ENCODE measurements at regions not wholly inside any gene's neighbourhood (a gene's known extent, or its start where the extent isn't known, plus 50 kb on each side); places are given as distances from the start of the nearest gene placed in this dataset.

GRCh38 chr6:156448579-156448978 lies 328.6 kb upstream of the ARID1B start:
- H3K9ac ChIP-seq = no peak overlapping the region
- TF ChIP-seq EZH2 (IDR thresholded peaks at IDR 0.05; ENCODE audit: insufficient read depth, poor library complexity, severe bottlenecking) = no peak
- TF ChIP-seq EZH2phosphoT487 (IDR thresholded peaks at IDR 0.05; ENCODE audit: insufficient read depth, low read depth) = no peak
- H3F3A ChIP-seq (ENCODE audit: insufficient read depth) = no peaks in the 10 kb centered on the region
- no peaks in the 10 kb centered on the region for H3K36me3 ChIP-seq (ENCODE audit: low read depth)
- no peaks in the 10 kb centered on the region for H3K4me1 ChIP-seq (ENCODE audit: insufficient read depth)
- no peak overlapping the region for H3K4me3 ChIP-seq
- in situ Hi-C loops (cut with MboI) = no loop called here
- no peaks in the 10 kb centered on the region for H3K79me2 ChIP-seq (ENCODE audit: insufficient read depth)
- H3K27ac ChIP-seq = no peak overlapping the region
- H3K9me3 ChIP-seq (ENCODE audit: low read depth) = no peaks in the 10 kb centered on the region
- no peaks in the 10 kb centered on the region for H4K20me1 ChIP-seq (ENCODE audit: insufficient read depth)
- no peaks in the 10 kb centered on the region for H3K9me2 ChIP-seq (ENCODE audit: insufficient read depth)
- H3K27me3 ChIP-seq (replicated peaks; ENCODE audit: insufficient read depth) = no peaks in the 10 kb centered on the region
- DNase-seq = no peak
- 29 to 36% methylated on average over 1 of the region's 1 CpG for WGBS, 2 experiments (ENCODE audit: low coverage in 1 of 2, low lambda C conversion rate in 2 of 2, missing lambda C conversion rate in 2 of 2)
- H2AFZ ChIP-seq = no peak overlapping the region
- H3K4me2 ChIP-seq (ENCODE audit: unreplicated experiment) = no peak overlapping the region

DNA sequence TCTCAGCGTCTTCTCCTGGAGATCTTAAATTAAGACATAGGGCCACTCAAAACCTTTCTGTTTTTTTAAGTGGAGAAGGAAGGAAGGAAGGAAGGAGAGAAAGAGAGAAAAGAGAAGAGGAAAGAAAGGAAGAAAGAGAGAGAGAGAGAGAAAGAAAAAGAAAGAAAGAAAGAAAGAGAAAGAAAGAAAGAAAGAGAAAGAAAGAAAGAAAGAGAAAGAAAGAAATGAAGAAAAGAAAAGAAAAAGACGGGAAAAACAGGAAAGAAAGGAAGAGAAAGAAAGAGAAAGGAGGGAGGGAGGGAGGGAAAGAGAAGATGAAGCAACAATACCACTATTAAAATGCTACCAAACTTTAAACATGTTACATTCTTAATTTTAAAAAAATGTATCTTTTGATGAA lies 336.5 kb upstream of the ARID1B start:
- Histone ChIP-seq H3K27me3 (replicated peaks; ENCODE audit: insufficient read depth) (no peaks in the 10 kb centered on the region), H3K27ac (no peak overlapping the region), H3K9ac (no peak overlapping the region), H3F3A (ENCODE audit: insufficient read depth) (no peaks in the 10 kb centered on the region), H3K9me2 (ENCODE audit: insufficient read depth) (no peaks in the 10 kb centered on the region), H3K4me2 (ENCODE audit: unreplicated experiment) (no peak overlapping the region), H2AFZ (no peak overlapping the region), H3K4me3 (no peak overlapping the region), H3K9me3 (ENCODE audit: low read depth) (no peaks in the 10 kb centered on the region), H4K20me1 (ENCODE audit: insufficient read depth) (no peaks in the 10 kb centered on the region), H3K36me3 (ENCODE audit: low read depth) (no peaks in the 10 kb centered on the region), H3K79me2 (ENCODE audit: insufficient read depth) (no peaks in the 10 kb centered on the region), H3K4me1 (ENCODE audit: insufficient read depth) (no peaks in the 10 kb centered on the region)
- in situ Hi-C loops (cut with MboI) = no loop called here
- DNase-seq = no peak
- TF ChIP-seq EZH2phosphoT487 (IDR thresholded peaks at IDR 0.05; ENCODE audit: insufficient read depth, low read depth) (no peak), EZH2 (IDR thresholded peaks at IDR 0.05; ENCODE audit: insufficient read depth, poor library complexity, severe bottlenecking) (no peak)
- WGBS, 2 experiments (ENCODE audit: low coverage in 1 of 2, low lambda C conversion rate in 2 of 2, missing lambda C conversion rate in 2 of 2) = 29 to 56% methylated on average over 2 of the region's 2 CpGs

DNA sequence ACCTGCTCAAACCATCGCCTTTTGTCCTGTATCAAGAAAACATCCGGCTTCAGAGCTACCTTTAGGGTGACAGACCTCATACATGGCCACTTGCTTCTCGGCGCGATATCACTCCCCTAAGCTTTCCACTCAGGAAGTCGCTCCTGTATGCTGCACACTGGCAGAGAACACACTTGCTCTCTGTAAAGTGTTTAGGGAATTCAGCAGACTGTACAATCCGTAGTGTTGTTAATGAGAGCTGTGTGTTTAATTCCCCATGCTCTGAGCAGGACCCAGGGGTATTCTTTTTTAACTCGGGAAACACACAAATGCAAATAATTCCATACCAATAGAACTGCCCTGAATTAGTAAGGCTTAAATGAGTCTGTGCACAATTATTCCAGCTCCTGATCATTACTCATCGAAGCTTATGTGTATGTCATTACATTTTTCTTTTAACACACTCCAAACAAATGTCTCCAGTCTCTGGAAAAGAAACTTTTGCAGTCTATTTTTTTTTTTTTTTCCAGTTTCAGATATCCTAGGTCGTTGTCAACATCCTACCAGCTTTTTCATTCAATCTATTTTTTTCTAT lies 338.7 kb upstream of the ARID1B start:
- no peak for DNase-seq
- Histone ChIP-seq H3K27ac (no peak overlapping the region), H3K79me2 (ENCODE audit: insufficient read depth) (no peaks in the 10 kb centered on the region), H3K27me3 (replicated peaks; ENCODE audit: insufficient read depth) (no peaks in the 10 kb centered on the region), H3K4me2 (ENCODE audit: unreplicated experiment) (no peak overlapping the region), H3K4me3 (no peak overlapping the region), H3K36me3 (ENCODE audit: low read depth) (no peaks in the 10 kb centered on the region), H3F3A (ENCODE audit: insufficient read depth) (no peaks in the 10 kb centered on the region), H3K9me3 (ENCODE audit: low read depth) (no peaks in the 10 kb centered on the region), H4K20me1 (ENCODE audit: insufficient read depth) (no peaks in the 10 kb centered on the region), H3K9me2 (ENCODE audit: insufficient read depth) (no peaks in the 10 kb centered on the region), H2AFZ (no peak overlapping the region), H3K9ac (no peak overlapping the region), H3K4me1 (ENCODE audit: insufficient read depth) (no peaks in the 10 kb centered on the region)
- no peak for TF ChIP-seq EZH2 (IDR thresholded peaks at IDR 0.05; ENCODE audit: insufficient read depth, poor library complexity, severe bottlenecking)
- TF ChIP-seq EZH2phosphoT487 (IDR thresholded peaks at IDR 0.05; ENCODE audit: insufficient read depth, low read depth) = no peak
- in situ Hi-C loops (cut with MboI) = no loop called here
- 19 to 23% methylated on average over 10 of the region's 10 CpGs for WGBS, 2 experiments (ENCODE audit: low coverage in 1 of 2, low lambda C conversion rate in 2 of 2, missing lambda C conversion rate in 2 of 2)

- Histone ChIP-seq H3K4me1 (ENCODE audit: insufficient read depth) (no peaks in the 10 kb centered on the region), H3K9me3 (ENCODE audit: low read depth) (no peaks in the 10 kb centered on the region), H2AFZ (no peak overlapping the region), H3K4me2 (ENCODE audit: unreplicated experiment) (no peak overlapping the region), H3K36me3 (ENCODE audit: low read depth) (no peaks in the 10 kb centered on the region), H3K9me2 (ENCODE audit: insufficient read depth) (no peaks in the 10 kb centered on the region), H3K27me3 (replicated peaks; ENCODE audit: insufficient read depth) (no peaks in the 10 kb centered on the region), H3K9ac (no peak overlapping the region), H3K4me3 (no peak overlapping the region), H3F3A (ENCODE audit: insufficient read depth) (no peaks in the 10 kb centered on the region), H3K79me2 (ENCODE audit: insufficient read depth) (no peaks in the 10 kb centered on the region), H3K27ac (no peak overlapping the region), H4K20me1 (ENCODE audit: insufficient read depth) (no peaks in the 10 kb centered on the region)
- in situ Hi-C loops (cut with MboI) = no loop called here
- TF ChIP-seq EZH2 (IDR thresholded peaks at IDR 0.05; ENCODE audit: insufficient read depth, poor library complexity, severe bottlenecking) (no peak), EZH2phosphoT487 (IDR thresholded peaks at IDR 0.05; ENCODE audit: insufficient read depth, low read depth) (no peak)
- 17 to 19% methylated on average over 11 of the region's 11 CpGs for WGBS, 2 experiments (ENCODE audit: low coverage in 1 of 2, low lambda C conversion rate in 2 of 2, missing lambda C conversion rate in 2 of 2)
- no peak for DNase-seq
Observed at GRCh38 chr6:156437121-156437879, 339.9 kb upstream of the ARID1B start.

Measured in GM23248 (cell line).